ENCODE measurements at regions not wholly inside any gene's neighbourhood (a gene's known extent, or its start where the extent isn't known, plus 50 kb on each side); places are given as distances from the start of the nearest gene placed in this dataset.

- no peaks in the 10 kb centered on the region for H3K9me3 ChIP-seq (ENCODE audit: low read length)
- H4K20me1 ChIP-seq (ENCODE audit: low read length), result no peaks in the 10 kb centered on the region
- TF ChIP-seq CTCF (conservative IDR thresholded peaks at IDR 0.05; ENCODE audit: low read depth, low read length), result no peak
- TF ChIP-seq EZH2 (IDR thresholded peaks at IDR 0.05; ENCODE audit: low read length, unreplicated experiment), result no peak
- no peak for TF ChIP-seq EZH2phosphoT487 (IDR thresholded peaks at IDR 0.05; ENCODE audit: borderline replicate concordance, low read length)
- no peak overlapping the region for H3K27ac ChIP-seq (ENCODE audit: low read length)
- DNase-seq (no peak), ATAC-seq (no peak)
- no peak overlapping the region for H3K4me2 ChIP-seq (ENCODE audit: low read length)
- H3K27me3 ChIP-seq (ENCODE audit: low read length), result no peaks in the 10 kb centered on the region
- no peak overlapping the region for H3K9ac ChIP-seq (ENCODE audit: low read length)
- H3K36me3 ChIP-seq (ENCODE audit: low read depth, low read length), result no peaks in the 10 kb centered on the region
- peaks cover under 1% of the 10 kb centered on the region for H3K4me1 ChIP-seq (ENCODE audit: insufficient read depth, low read length)
- POLR2A ChIA-PET (ENCODE audit: unreplicated experiment), result interaction anchor here (0.7 kb wide), 1 partner anchor 11 kb away, joined by 3 read pairs; no protein-coding TSS in a partner anchor
- no peak overlapping the region for H2AFZ ChIP-seq (ENCODE audit: low read length)
- H3K79me2 ChIP-seq (ENCODE audit: low read length), result no peaks in the 10 kb centered on the region
- CTCF ChIA-PET, result no interaction called here
- no peak overlapping the region for H3K4me3 ChIP-seq (ENCODE audit: low read length)
- intact Hi-C loops (cut with micrococcal nuclease), result no loop called here
- BruUV-seq (replicated peaks), result no TSS peak
- no peaks in the 10 kb centered on the region for H3F3A ChIP-seq (ENCODE audit: low read length, unreplicated experiment)
- H3K9me2 ChIP-seq (replicated peaks; ENCODE audit: low read length), result no peaks in the 10 kb centered on the region
Observed at GRCh38 chr14:53336729-53337128, 183.6 kb upstream of the DDHD1 start.

GRCh38 chr14:53333809-53334208 lies 180.7 kb upstream of the DDHD1 start:
- ATAC-seq, result no peak
- Histone ChIP-seq H3K4me3 (ENCODE audit: low read length) (no peak overlapping the region), H3K79me2 (ENCODE audit: low read length) (no peaks in the 10 kb centered on the region), H3K9ac (ENCODE audit: low read length) (no peak overlapping the region), H4K20me1 (ENCODE audit: low read length) (no peaks in the 10 kb centered on the region), H3K4me1 (ENCODE audit: insufficient read depth, low read length) (peaks cover 17% of the 10 kb centered on the region), H3K27ac (ENCODE audit: low read length) (no peak overlapping the region), H3K9me2 (replicated peaks; ENCODE audit: low read length) (no peaks in the 10 kb centered on the region), H3K9me3 (ENCODE audit: low read length) (no peaks in the 10 kb centered on the region), H3K36me3 (ENCODE audit: low read depth, low read length) (no peaks in the 10 kb centered on the region), H3K4me2 (ENCODE audit: low read length) (no peak overlapping the region), H2AFZ (ENCODE audit: low read length) (no peak overlapping the region), H3K27me3 (ENCODE audit: low read length) (no peaks in the 10 kb centered on the region), H3F3A (ENCODE audit: low read length, unreplicated experiment) (no peaks in the 10 kb centered on the region)
- BruUV-seq (replicated peaks), result no TSS peak
- intact Hi-C loops (cut with micrococcal nuclease), result no loop called here
- CTCF ChIA-PET, result no interaction called here
- POLR2A ChIA-PET (ENCODE audit: unreplicated experiment), result no interaction called here
- DNase-seq, result no peak
- TF ChIP-seq EZH2phosphoT487 (IDR thresholded peaks at IDR 0.05; ENCODE audit: borderline replicate concordance, low read length), result no peak
- TF ChIP-seq CTCF (conservative IDR thresholded peaks at IDR 0.05; ENCODE audit: low read depth, low read length), result no peak

GRCh38 chr14:53331921-53332320 lies 178.8 kb upstream of the DDHD1 start:
- Histone ChIP-seq H3K36me3 (ENCODE audit: low read depth, low read length) (no peaks in the 10 kb centered on the region), H3F3A (ENCODE audit: low read length, unreplicated experiment) (no peaks in the 10 kb centered on the region), H3K27ac (ENCODE audit: low read length) (no peak overlapping the region), H3K4me1 (ENCODE audit: insufficient read depth, low read length) (peaks cover 29% of the 10 kb centered on the region), H3K4me3 (ENCODE audit: low read length) (no peak overlapping the region), H3K9me3 (ENCODE audit: low read length) (no peaks in the 10 kb centered on the region), H3K9me2 (replicated peaks; ENCODE audit: low read length) (no peaks in the 10 kb centered on the region), H3K9ac (ENCODE audit: low read length) (no peak overlapping the region), H4K20me1 (ENCODE audit: low read length) (no peaks in the 10 kb centered on the region), H2AFZ (ENCODE audit: low read length) (no peak overlapping the region), H3K4me2 (ENCODE audit: low read length) (no peak overlapping the region), H3K27me3 (ENCODE audit: low read length) (no peaks in the 10 kb centered on the region), H3K79me2 (ENCODE audit: low read length) (no peaks in the 10 kb centered on the region)
- ChIA-PET CTCF (no interaction called here), POLR2A (ENCODE audit: unreplicated experiment) (no interaction called here)
- DNase-seq, result no peak
- intact Hi-C loops (cut with micrococcal nuclease), result loop anchor here (2.0 kb wide), 1 partner anchor 59 kb away; no protein-coding TSS in a partner anchor
- no peak for ATAC-seq
- BruUV-seq (replicated peaks), result no TSS peak
- TF ChIP-seq EZH2 (IDR thresholded peaks at IDR 0.05; ENCODE audit: low read length, unreplicated experiment), result no peak

All from PC-3 (cell line).